NOMO-1 (cell line): ENCODE measurements at regions not wholly inside any gene's neighbourhood (a gene's known extent, or its start where the extent isn't known, plus 50 kb on each side); places are given as distances from the start of the nearest gene placed in this dataset.
A peak's percentile ranks its signal among the peaks of the same experiment; 100 is the strongest.

Source experiments
- DNase-seq, 2 experiments: peaks; one replicate each; lab custom pipeline; 2025; ENCODE audit not compliant: unreplicated experiment in 2 of 2; lab: John Stamatoyannopoulos, UW

DNA sequence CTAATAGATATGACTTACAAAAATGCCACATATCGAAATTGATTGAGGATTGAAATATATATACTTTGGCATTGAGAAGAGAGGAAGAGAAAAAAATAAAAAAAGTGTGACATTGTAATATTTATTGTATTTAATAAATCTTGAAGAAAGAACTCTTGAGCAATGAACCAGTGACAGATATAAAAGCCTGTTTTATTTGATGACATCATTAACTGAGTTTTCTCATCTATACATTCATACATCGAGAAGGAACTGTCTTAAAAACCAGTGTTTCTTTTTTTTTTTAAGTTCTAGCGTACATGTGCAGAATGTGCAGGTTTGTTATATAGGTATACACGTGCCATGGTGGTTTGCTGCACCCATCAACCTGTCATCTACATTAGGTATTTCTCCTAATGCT is 368.2 kb downstream of the SNAPC1 start:
- DNase-seq: no peak

DNA sequence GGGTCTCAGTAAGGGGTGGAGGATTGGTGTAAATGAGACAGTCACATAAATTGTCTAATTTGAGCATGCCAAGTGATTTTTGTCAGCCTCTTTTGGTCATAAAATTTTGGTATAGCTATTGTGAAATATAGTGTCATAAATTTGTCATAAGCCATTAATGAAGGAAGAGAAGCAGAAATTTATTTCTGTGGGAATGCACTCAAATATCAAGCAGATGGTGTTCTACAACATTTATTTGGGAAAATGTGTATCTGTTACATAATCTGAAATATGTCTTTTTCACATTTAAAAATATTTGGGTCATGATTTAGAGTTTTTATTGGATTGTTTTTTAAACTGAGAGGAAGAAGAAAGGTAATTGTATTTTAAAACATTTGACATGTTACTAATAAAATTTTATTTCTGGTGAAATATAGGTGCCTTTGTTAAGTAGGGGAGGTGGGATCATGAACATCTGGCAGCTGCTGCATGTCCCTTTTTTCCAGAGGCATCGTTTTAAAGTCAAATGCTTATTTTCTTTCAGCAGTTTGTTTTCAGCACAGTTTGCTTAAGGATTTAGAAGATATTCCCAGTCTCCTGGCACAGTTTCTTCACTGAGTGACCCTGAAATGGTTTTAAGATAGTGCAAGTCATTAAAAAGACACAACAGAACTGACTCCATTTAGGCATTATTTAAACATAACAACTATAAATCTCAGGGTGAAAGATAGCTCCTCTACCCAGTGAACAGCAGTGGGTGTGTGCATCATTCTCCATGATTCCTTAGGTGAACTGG is 371.7 kb downstream of the SNAPC1 start:
- DNase-seq: no peak

DNA sequence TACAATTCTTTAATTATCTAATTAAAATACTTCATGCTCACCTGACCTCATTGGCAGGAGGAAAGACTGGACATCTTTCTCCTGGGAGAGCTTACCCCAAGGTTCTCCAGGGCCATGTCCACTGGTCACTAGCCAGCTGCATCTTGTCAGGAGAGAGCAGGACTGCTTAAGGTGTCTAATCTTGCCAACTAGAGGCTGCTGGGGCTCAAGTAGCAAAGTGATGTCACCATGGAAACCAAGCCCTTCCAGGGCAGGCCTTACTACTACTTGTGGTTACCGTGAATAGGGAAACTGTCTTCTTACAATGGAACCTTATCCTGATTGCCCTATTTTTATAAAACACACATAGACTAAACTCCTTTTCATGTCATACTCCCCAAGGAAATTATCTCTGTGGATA is 376.4 kb downstream of the SNAPC1 start:
- no peak for DNase-seq

- no peak for DNase-seq
Observed at GRCh38 chr14:62141139-62141538, 378.9 kb downstream of the SNAPC1 start.

DNA sequence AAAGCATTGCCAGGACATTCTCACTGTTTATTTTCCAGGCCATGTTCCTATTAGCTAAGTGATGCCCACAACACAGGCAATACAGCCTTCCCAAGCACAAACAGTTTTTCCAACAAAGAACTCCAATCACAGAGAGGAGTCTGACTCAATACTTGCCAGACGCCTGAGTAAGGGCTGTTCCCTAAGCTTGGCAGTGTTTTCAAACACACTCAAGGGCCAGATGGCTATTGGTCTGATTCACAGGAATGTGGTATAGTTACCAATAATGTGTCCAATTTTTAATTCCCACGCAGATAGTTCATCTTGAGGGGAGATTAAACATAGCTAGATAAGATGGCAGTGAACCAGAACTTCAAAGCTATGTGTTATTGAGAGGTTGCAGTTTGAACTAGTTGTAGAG is 381.0 kb downstream of the SNAPC1 start:
- DNase-seq: no peak

GRCh38 chr14:62144863-62145262 is 382.6 kb downstream of the SNAPC1 start:
- no peak for DNase-seq

DNA sequence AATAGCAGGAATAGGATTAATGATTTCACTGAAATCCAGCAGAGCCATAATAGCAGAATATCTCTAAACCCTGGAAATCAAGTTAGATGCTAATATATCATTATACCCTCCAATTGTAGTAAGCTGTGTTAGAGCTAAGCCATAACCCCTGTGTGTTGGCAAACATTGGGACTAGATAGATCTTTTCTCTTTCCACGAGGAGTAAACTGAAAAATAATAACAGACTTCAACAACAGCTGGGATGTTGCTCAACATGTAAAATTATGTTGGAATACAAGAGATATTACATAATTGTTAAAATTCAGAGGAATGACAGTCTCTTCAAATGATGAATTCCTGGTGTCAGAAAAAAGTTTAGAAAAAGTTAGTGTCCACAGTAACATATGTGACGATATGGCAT is 383.8 kb downstream of the SNAPC1 start:
- no peak for DNase-seq

GRCh38 chr14:62156052-62156451 is 393.8 kb downstream of the SNAPC1 start:
- DNase-seq: no peak

DNA sequence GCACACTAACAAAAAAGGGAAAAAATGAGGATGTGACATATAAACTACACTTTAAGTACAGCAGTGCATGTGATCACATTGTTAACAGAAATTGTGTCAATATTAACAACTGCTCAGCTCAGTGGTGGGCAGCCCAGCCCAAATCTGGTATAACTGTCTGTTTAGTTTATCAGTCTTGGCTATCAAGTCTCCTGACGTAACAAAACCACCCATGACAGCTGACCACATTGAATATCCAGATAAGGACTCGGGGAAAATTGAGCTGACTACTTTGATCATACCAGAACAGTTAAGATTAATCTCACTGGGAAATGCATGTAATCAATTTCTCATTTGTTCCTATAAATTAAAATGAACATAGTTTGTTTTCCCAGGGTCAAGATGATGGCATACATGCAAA is 396.6 kb downstream of the SNAPC1 start:
- no peak for DNase-seq

GRCh38 chr14:62159314-62159713 is 397.1 kb downstream of the SNAPC1 start:
- no peak for DNase-seq

DNA sequence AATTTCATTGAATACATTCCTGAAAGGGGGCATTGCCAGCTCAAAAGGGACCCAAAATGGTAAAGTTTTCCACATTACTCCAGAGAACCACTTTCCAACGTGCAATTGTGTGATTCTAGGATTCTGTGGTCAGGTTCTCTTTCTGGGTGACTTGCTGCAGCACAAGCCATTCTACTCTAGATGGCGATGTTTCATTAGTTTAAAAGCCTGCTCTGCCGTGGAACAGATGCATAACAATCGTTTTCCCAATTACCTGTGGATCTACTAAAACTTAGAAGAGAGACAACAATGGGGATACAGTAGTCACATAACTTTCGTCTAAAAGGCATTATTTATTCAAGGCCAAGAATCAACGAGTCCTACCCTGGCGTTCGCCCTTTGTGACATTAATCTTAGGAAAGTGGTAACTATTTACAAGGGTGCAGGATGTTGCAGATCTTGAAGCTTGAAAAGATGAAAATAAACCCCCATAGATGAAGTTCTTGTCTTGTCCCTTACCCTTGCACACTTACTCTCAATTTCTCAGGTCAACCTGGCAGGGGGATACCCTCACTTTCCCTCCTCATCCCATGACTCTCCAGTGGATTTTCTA is 400.9 kb downstream of the SNAPC1 start:
- peak in 1 of 2 experiments; percentile 30 for DNase-seq

- no peak for DNase-seq
Observed at GRCh38 chr14:62168564-62169155, 406.4 kb downstream of the SNAPC1 start.

DNA sequence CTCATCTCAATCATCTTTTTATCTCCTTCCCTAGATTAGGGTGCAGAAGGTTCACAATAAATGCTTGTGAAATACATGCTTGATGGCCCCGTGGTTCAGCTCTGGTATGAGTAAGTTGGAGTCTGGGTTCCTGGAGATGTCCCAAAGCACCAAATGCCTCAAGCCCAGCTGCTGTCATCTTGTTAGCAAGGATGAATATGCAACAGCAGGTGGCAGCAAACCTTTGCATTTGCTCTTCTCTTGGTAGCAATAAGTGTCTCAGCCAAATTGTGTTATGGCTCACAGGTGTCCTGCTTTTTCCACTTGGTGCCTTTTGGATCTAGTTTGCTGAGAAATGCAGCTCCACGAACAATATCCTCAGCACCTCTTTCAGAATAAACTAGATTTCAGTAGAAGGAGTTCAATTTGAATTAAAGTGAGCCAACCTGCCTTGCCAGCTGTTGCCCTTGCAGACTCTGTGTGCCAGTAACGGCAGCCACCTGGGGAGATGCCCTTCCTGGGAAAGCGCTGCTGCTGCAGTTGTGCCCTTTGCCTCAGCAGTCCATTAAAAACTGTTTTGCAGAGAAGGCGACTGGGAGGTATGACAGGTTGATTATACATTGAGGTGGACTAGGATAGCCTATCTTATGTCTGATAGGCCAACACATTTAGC is 417.3 kb downstream of the SNAPC1 start:
- peak in 1 of 2 experiments; percentile 16 for DNase-seq

DNA sequence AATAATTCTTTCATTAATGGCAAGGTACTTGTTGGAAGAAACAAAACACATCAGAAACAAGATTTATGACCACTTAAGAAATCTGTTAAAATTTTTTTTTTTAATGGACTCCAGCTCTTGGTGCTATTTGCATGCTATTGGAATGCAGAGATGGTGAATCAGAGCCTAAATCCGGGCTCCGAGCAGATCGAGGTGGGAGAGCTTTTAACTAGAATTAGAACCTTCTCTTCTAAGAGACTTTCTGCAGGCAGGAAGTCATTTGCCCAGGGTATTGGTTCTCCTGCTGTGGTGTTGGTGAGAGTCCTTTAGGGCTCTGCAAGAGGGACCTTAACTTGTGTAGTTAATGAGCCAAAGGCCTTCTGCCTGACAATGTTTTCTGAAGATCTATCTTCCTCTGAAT is 419.4 kb downstream of the SNAPC1 start:
- DNase-seq: no peak

DNA sequence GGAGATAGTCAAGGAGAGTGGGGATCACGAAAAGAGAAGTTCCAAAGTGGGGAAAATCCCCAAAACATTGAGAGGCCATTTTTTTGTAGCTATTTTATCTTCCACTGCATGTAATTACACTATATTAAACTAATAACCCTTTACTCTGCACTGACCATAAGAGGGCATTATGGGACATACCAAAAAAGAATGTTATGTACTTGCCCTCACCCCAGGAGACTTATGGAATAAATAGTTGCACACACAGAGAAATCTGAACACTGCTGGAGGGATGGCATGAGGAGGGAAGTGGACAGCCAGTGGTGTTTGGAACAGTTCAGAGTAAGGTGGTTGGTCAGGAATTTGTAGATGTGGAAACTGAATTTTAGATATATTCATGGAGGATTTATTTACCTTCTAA is 422.9 kb downstream of the SNAPC1 start:
- no peak for DNase-seq

DNA sequence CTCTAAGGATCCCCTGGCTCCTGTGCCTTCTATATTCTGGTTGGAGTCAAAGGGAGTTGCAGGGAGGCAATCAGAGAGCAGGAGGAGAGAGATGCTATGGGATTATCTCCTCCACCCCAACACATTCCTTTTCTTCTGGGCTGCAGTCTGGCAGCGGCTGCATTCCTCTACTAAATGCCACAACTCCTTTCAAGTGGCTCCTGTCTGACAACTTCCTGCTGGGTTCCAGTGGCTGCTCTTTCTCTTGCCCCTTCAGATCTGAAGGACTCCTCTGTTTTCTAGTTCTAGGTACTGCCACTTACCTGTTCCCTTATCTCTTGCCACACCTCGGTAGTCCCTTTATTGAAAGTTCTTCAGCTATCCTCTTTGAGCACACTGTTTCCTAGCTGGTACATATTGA is 425.0 kb downstream of the SNAPC1 start:
- no peak for DNase-seq

DNA sequence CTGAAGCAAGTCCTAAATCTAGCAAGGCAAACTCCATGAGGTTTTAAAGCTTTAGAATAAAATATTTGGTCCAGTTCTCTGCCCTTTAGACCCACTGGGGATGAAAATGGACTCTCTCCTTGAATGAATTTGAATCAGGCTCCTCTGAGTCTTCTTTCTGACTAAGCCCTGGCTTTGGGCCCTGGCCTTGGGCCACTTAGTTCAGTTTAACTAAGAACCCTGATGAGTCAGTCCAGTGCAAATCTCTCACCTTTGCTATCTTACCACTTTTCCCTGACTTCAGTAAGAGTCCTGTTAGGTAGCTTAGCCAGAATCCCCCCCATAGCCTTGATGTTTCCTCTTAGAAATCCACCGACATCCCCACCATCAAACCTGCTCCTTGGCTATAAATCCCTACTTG is 427.5 kb downstream of the SNAPC1 start:
- DNase-seq: no peak

DNA sequence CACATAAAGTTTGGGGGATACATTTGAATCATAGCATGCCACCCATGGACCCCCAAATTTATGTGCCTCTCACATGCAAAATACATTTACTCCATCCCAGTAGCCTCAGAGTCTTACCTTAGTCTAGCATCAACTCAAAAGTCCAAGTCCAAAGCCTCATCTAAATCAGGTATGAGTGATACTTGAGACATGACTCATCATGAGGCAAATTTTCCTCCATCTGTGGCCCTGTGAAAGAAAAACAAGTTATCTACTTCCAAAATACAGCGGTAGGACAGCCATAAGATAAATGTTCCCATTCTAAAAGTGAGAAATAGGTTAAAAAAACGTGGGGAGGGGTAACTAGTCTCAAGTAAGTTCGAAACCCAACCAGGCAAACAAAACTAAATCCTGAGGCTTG is 444.2 kb downstream of the SNAPC1 start:
- DNase-seq: no peak

DNA sequence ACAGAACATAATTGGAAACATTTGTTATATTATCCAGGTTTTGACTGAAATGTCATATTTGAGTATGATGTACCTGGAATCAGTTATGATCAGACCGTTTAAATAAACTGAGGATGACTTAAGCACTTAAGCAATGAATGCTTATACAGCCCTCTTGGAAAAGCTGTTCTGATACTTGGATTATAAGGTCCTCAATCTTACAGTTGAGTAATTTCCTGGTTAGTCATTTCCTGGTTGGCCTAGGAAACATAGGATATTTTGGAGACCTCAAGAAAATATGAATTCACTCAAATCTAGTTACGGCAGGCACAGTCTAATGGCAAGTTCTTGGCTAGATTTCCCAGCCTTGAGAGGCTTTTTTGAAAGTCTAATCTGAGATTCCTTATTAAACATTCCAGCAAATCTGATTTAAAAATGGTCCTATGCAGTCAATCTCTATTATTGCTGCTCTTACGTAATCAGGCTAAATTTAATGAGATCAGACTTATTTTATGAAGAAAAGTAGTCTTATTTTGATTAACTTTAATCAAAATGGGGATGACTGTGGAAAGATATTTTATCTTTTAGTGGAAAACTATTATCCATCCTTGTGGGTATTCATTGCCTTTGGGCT is 447.2 kb downstream of the SNAPC1 start:
- DNase-seq: no peak

- no peak for DNase-seq
Observed at GRCh38 chr14:62213516-62213915, 451.3 kb downstream of the SNAPC1 start.

DNA sequence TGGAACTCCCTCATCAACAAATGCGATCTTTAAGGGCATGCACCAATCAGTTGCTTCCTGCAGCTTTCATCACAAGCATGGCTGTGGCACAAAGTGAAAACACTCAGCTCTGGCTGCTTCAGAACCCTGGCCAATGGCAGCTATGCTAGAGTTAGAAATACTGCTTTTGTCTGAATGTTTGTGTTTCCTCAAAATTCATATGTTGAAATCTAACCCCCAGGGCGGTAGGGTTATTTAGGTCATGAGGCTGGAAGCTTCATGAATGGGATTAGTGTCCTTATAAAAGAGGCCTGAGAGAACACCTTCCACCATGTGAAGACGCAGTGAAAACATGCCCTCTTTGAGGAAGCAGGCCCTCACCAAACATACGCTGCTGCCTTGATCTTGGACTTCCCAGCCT is 453.9 kb downstream of the SNAPC1 start:
- DNase-seq: no peak
